SK-N-SH (cell line): ENCODE measurements at regions not wholly inside any gene's neighbourhood (a gene's known extent, or its start where the extent isn't known, plus 50 kb on each side); places are given as distances from the start of the nearest gene placed in this dataset.

ENCODE experiments used
- CTCF ChIA-PET: fragments of 300-600, 350-600 bp; formaldehyde crosslinking; extraction: SDS; loops from one replicate; lab custom pipeline; 2021; lab: Yijun Ruan, JAX
- POLR2A ChIA-PET: fragments of 350-600 bp; sonication (Branson Sonifier 250); formaldehyde crosslinking; extraction: SDS; loops from one replicate; lab custom pipeline; 2020; ENCODE audit warnings: antibody characterized with exemption, inconsistent platforms; lab: Yijun Ruan, JAX
- DNase-seq: peaks from one replicate; pipeline ENCODE4 v3.0.0; 2012
- H2AFZ ChIP-seq: fragments of 200-600 bp; sonication (generic); 2 replicates; pipeline ENCODE4 v1.8.1; 2016; ENCODE audit warnings: antibody characterized with exemption, mild to moderate bottlenecking, low read depth
- H3F3A ChIP-seq: fragments of 200-600 bp; sonication (generic); replicated peaks from 2 replicates; pipeline ENCODE3; 2016; ENCODE audit warnings: antibody characterized with exemption, mild to moderate bottlenecking; ENCODE audit not compliant: insufficient read depth
- H3K27ac ChIP-seq, 2 experiments: fragments of 200-500 bp in 1 of 2; fragments of 200-600 bp in 1 of 2; sonication (Bioruptor generic) in 1 of 2; sonication (generic), shearing (Covaris generic) in 1 of 2; 2 replicates each; pipeline versions ENCODE4 v1.5.1 to v1.6.1; 2014 to 2016; ENCODE audit warnings: low read depth in 2 of 2, inconsistent platforms in 1 of 2, low read length in 1 of 2, mild to moderate bottlenecking in 1 of 2, mixed read lengths in 1 of 2
- H3K27me3 ChIP-seq: fragments of 200-600 bp; sonication (generic), shearing (Covaris generic); 2 replicates; pipeline ENCODE4 v1.6.1; 2016; ENCODE audit warnings: mixed run types; ENCODE audit not compliant: insufficient read depth
- H3K36me3 ChIP-seq, 2 experiments: fragments of 200-500 bp in 1 of 2; fragments of 200-600 bp in 1 of 2; sonication (Bioruptor generic) in 1 of 2; sonication (generic) in 1 of 2; replicated peaks in 1 of 2; 2 replicates each; pipeline versions ENCODE3 to v1.5.1; 2014 to 2016; ENCODE audit warnings: low read length in 1 of 2, mild to moderate bottlenecking in 1 of 2; ENCODE audit not compliant: insufficient read depth in 2 of 2, control insufficient read depth in 1 of 2
- H3K4me1 ChIP-seq, 2 experiments: fragments of 200-500 bp in 1 of 2; fragments of 200-600 bp in 1 of 2; sonication (Bioruptor generic) in 1 of 2; sonication (generic), shearing (Covaris generic) in 1 of 2; 2 replicates each; pipeline versions ENCODE4 v1.5.1 to v1.6.1; 2014 to 2016; ENCODE audit warnings: low read depth in 1 of 2, low read length in 1 of 2, mixed run types in 1 of 2; ENCODE audit not compliant: insufficient read depth in 2 of 2, control insufficient read depth in 1 of 2
- H3K4me2 ChIP-seq: fragments of 200-600 bp; sonication (generic), shearing (Covaris generic); 2 replicates; pipeline ENCODE4 v1.6.1; 2017; ENCODE audit warnings: mixed run types
- H3K4me3 ChIP-seq, 2 experiments: fragments of 200-500 bp in 1 of 2; fragments of 200-600 bp in 1 of 2; sonication (Bioruptor generic) in 1 of 2; sonication (generic), shearing (Covaris generic) in 1 of 2; 2 replicates each; pipeline versions ENCODE4 v1.5.1 to v1.8.1; 2014 to 2016; ENCODE audit warnings: low read depth in 2 of 2, inconsistent platforms in 1 of 2, low read length in 1 of 2, mild to moderate bottlenecking in 1 of 2, mixed read lengths in 1 of 2, moderate library complexity in 1 of 2
- H3K79me2 ChIP-seq: fragments of 200-600 bp; sonication (generic); 2 replicates; pipeline ENCODE4 v1.8.1; 2017; ENCODE audit warnings: mild to moderate bottlenecking; ENCODE audit not compliant: insufficient read depth
- H3K9ac ChIP-seq: fragments of 200-600 bp; sonication (generic); 2 replicates; pipeline ENCODE4 v1.6.1; 2017; ENCODE audit warnings: mixed run types
- H3K9me2 ChIP-seq: fragments of 200-600 bp; sonication (generic); 2 replicates; pipeline ENCODE4 v1.6.1; 2017; ENCODE audit warnings: mixed run types
- H3K9me3 ChIP-seq: fragments of 200-600 bp; sonication (generic); 2 replicates; pipeline ENCODE4 v1.6.1; 2017; ENCODE audit warnings: mixed run types, mild to moderate bottlenecking, moderate library complexity
- H4K20me1 ChIP-seq: fragments of 200-600 bp; sonication (generic); 2 replicates; pipeline ENCODE4 v1.6.1; 2017; ENCODE audit warnings: mild to moderate bottlenecking, mixed run types; ENCODE audit not compliant: insufficient read depth
- CHD2 ChIP-seq: fragments of 150-350 bp; IDR thresholded peaks from 2 replicates; pipeline ENCODE4 v1.6.1; 2018; ENCODE audit warnings: low read length; ENCODE audit not compliant: partially characterized antibody
- EP300 ChIP-seq, 2 experiments: IDR thresholded peaks; 2 replicates each; pipeline versions ENCODE4 v1.4.0 to v1.6.1; 2012; ENCODE audit warnings: borderline replicate concordance in 1 of 2, low read depth in 1 of 2, low read length in 1 of 2
- FOXM1 ChIP-seq: IDR thresholded peaks from 2 replicates; pipeline ENCODE4 v1.4.0; 2012; ENCODE audit warnings: low read depth, mild to moderate bottlenecking
- GABPA ChIP-seq: IDR thresholded peaks from 2 replicates; pipeline ENCODE4 v1.4.0; 2012; ENCODE audit warnings: low read depth, mild to moderate bottlenecking
- GATA2 ChIP-seq: sonication (generic); formaldehyde crosslinking; IDR thresholded peaks from 2 replicates; pipeline ENCODE4 v1.5.0; 2020; ENCODE audit warnings: mild to moderate bottlenecking, missing genetic modification reagents
- JUND ChIP-seq: IDR thresholded peaks from 2 replicates; pipeline ENCODE4 v1.4.0; 2012
- NRF1 ChIP-seq: IDR thresholded peaks from 2 replicates; pipeline ENCODE4 v1.6.1; 2012; ENCODE audit warnings: low read depth, mild to moderate bottlenecking, low read length
- PBX3 ChIP-seq: IDR thresholded peaks from 2 replicates; pipeline ENCODE4; 2012
- POLR2AphosphoS5 ChIP-seq: IDR thresholded peaks from 2 replicates; pipeline ENCODE4 v1.6.1; 2012; ENCODE audit warnings: low read depth, low read length
- RFX5 ChIP-seq: IDR thresholded peaks from 2 replicates; pipeline ENCODE4 v1.6.1; 2012; ENCODE audit warnings: mild to moderate bottlenecking, improper control_type of control experiment, low read length
- SIN3A ChIP-seq: IDR thresholded peaks from 2 replicates; pipeline ENCODE4 v1.6.1; 2012; ENCODE audit warnings: low read depth, mild to moderate bottlenecking, low read length, moderate library complexity, borderline replicate concordance
- SMC3 ChIP-seq: IDR thresholded peaks from 2 replicates; pipeline ENCODE4 v1.6.1; 2012; ENCODE audit warnings: low read depth, low read length, improper control_type of control experiment
- TEAD4 ChIP-seq: IDR thresholded peaks from 2 replicates; pipeline ENCODE4 v1.4.0; 2012; ENCODE audit warnings: mild to moderate bottlenecking, borderline replicate concordance; ENCODE audit not compliant: insufficient read depth
- YY1 ChIP-seq: IDR thresholded peaks from 2 replicates; pipeline ENCODE4 v1.4.0; 2012; ENCODE audit warnings: low read depth, mild to moderate bottlenecking
- WGBS: methylation state at CpG from one replicate; pipeline ENCODE4 v1.1.6; 2017; ENCODE audit warnings: low lambda C conversion rate; 5-methylcytosine and 5-hydroxymethylcytosine counted together
- TF ChIP-seq, protein P1 (sequence below): IDR thresholded peaks from 2 replicates; pipeline ENCODE4 v1.6.1; 2012; ENCODE audit warnings: mild to moderate bottlenecking, low read depth, low read length, moderate library complexity
- TF ChIP-seq, protein P2 (sequence below): IDR thresholded peaks from 2 replicates; pipeline ENCODE4 v1.4.0; 2012; ENCODE audit warnings: low read depth

GRCh38 chr1:39148942-39149341, 55.6 kb upstream of the MACF1 start:
- Histone ChIP-seq H3K27ac (no peak overlapping the region), H3K36me3 (no peaks in the 10 kb centered on the region), H3K9ac (no peak overlapping the region), H4K20me1 (peaks cover 46% of the 10 kb centered on the region), H3F3A (no peaks in the 10 kb centered on the region), H3K9me2 (no peaks in the 10 kb centered on the region), H3K4me3 (no peak overlapping the region), H3K9me3 (no peaks in the 10 kb centered on the region), H3K27me3 (no peaks in the 10 kb centered on the region), H3K4me2 (no peak overlapping the region), H3K79me2 (peaks cover 96% of the 10 kb centered on the region), H2AFZ (no peak overlapping the region), H3K4me1 (peaks cover 0 to 49% of the 10 kb centered on the region in 2 experiments; a peak in 3 of 4 replicates)
- POLR2A ChIA-PET = no interaction called here
- CTCF ChIA-PET = no interaction called here
- DNase-seq = no peak
- TF ChIP-seq GATA2 (CRISPR knock-in tag) (no peak), FOXM1 (no peak), JUND (no peak), SIN3A (no peak), POLR2AphosphoS5 (no peak), TEAD4 (no peak), NRF1 (no peak), PBX3 (no peak), YY1 (no peak), GABPA (no peak), EP300 (IDR thresholded peaks at IDR 0.05; ENCODE audit: borderline replicate concordance in 1 of 2, low read depth in 1 of 2, low read length in 1 of 2) (no peak), RFX5 (no peak), SMC3 (no peak), CHD2 (no peak)
- TF ChIP-seq, protein P1, sequence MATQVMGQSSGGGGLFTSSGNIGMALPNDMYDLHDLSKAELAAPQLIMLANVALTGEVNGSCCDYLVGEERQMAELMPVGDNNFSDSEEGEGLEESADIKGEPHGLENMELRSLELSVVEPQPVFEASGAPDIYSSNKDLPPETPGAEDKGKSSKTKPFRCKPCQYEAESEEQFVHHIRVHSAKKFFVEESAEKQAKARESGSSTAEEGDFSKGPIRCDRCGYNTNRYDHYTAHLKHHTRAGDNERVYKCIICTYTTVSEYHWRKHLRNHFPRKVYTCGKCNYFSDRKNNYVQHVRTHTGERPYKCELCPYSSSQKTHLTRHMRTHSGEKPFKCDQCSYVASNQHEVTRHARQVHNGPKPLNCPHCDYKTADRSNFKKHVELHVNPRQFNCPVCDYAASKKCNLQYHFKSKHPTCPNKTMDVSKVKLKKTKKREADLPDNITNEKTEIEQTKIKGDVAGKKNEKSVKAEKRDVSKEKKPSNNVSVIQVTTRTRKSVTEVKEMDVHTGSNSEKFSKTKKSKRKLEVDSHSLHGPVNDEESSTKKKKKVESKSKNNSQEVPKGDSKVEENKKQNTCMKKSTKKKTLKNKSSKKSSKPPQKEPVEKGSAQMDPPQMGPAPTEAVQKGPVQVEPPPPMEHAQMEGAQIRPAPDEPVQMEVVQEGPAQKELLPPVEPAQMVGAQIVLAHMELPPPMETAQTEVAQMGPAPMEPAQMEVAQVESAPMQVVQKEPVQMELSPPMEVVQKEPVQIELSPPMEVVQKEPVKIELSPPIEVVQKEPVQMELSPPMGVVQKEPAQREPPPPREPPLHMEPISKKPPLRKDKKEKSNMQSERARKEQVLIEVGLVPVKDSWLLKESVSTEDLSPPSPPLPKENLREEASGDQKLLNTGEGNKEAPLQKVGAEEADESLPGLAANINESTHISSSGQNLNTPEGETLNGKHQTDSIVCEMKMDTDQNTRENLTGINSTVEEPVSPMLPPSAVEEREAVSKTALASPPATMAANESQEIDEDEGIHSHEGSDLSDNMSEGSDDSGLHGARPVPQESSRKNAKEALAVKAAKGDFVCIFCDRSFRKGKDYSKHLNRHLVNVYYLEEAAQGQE = no peak
- TF ChIP-seq, protein P2, sequence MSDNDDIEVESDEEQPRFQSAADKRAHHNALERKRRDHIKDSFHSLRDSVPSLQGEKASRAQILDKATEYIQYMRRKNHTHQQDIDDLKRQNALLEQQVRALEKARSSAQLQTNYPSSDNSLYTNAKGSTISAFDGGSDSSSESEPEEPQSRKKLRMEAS = no peak
- 92% methylated on average over 4 of the region's 4 CpGs for whole genome bisulfite sequencing
